Endothelial cell of umbilical vein (primary cell): ENCODE measurements at regions not wholly inside any gene's neighbourhood (a gene's known extent, or its start where the extent isn't known, plus 50 kb on each side); places are given as distances from the start of the nearest gene placed in this dataset.

ENCODE experiments used
- BruUV-seq: library from RNA; stranded (reverse); fragments of 400-500 nt; replicated peaks from 2 replicates; lab custom pipeline; 2021; lab: Mats Ljungman, UMichigan
- CTCF ChIA-PET: fragments of 300-600, 350-600 bp; sonication (Branson Sonifier 250); formaldehyde crosslinking; loops from one replicate; lab custom pipeline; 2021; ENCODE audit warnings: antibody characterized with exemption, inconsistent platforms; lab: Charles Lee
- POLR2A ChIA-PET: fragments of 300-600, 350-600 bp; sonication (Branson Sonifier 250); formaldehyde crosslinking; loops from one replicate; lab custom pipeline; 2021; ENCODE audit warnings: antibody characterized with exemption, inconsistent platforms; lab: Charles Lee
- DNase-seq: peaks from one replicate; pipeline ENCODE4 v3.0.0-alpha.2; 2011; ENCODE audit warnings: low read depth, low spot score
- FAIRE-seq: peaks from 2 replicates; lab custom pipeline; 2011; peaks lifted over from hg19 to GRCh38; lab: Jason Lieb, UNC
- H2AFZ ChIP-seq: 2 replicates; pipeline ENCODE4 v1.6.0; 2012; ENCODE audit warnings: low read depth, low read length, control low read depth, inconsistent platforms
- H3K27ac ChIP-seq: 2 replicates; pipeline ENCODE4 v1.5.1; 2011; ENCODE audit warnings: low read depth, mild to moderate bottlenecking, control low read depth, low read length, moderate library complexity; ENCODE audit not compliant: insufficient read depth
- H3K27me3 ChIP-seq, 2 experiments: 2 replicates each; pipeline versions ENCODE4 v1.6.0 to v1.6.1; 2011; ENCODE audit warnings: low read length in 2 of 2, mixed read lengths in 1 of 2; ENCODE audit not compliant: control insufficient read depth in 2 of 2, insufficient read depth in 2 of 2
- H3K36me3 ChIP-seq, 2 experiments: 2 replicates in 1 of 2; 3 replicates in 1 of 2; pipeline ENCODE4 v1.5.1; 2011; ENCODE audit warnings: low read length in 2 of 2, mild to moderate bottlenecking in 1 of 2, moderate library complexity in 1 of 2; ENCODE audit not compliant: control insufficient read depth in 2 of 2, insufficient read depth in 2 of 2; ENCODE audit errors: extremely low read depth in 1 of 2
- H3K4me1 ChIP-seq: 3 replicates; pipeline ENCODE4 v1.5.1; 2011; ENCODE audit warnings: mild to moderate bottlenecking, low read length; ENCODE audit not compliant: control insufficient read depth, insufficient read depth; ENCODE audit errors: extremely low read depth
- H3K4me2 ChIP-seq: 2 replicates; pipeline ENCODE4 v1.6.1; 2011; ENCODE audit warnings: low read length, control low read depth, mixed read lengths; ENCODE audit not compliant: insufficient read depth
- H3K4me3 ChIP-seq, 3 experiments: fragments of 200-600 bp in 1 of 3; sonication (generic), shearing (Covaris generic) in 1 of 3; replicated peaks in 1 of 3; 2 replicates each; pipeline ENCODE4 v1.5.1; 2011 to 2016; ENCODE audit warnings: control low read depth in 3 of 3, low read length in 3 of 3, mild to moderate bottlenecking in 2 of 3, inconsistent platforms in 1 of 3, low read depth in 1 of 3, moderate library complexity in 1 of 3; ENCODE audit not compliant: insufficient read depth in 1 of 3
- H3K79me2 ChIP-seq: 2 replicates; pipeline ENCODE4 v1.6.0; 2012; ENCODE audit warnings: low read length, inconsistent platforms; ENCODE audit not compliant: control insufficient read depth, insufficient read depth
- H3K9ac ChIP-seq: replicated peaks from 2 replicates; pipeline ENCODE3; 2011; ENCODE audit warnings: low read length, control low read depth; ENCODE audit not compliant: insufficient read depth; ENCODE audit errors: extremely low read depth
- H3K9me1 ChIP-seq: replicated peaks from 3 replicates; pipeline ENCODE4 v1.6.0; 2011; ENCODE audit warnings: mild to moderate bottlenecking, low read length; ENCODE audit not compliant: control insufficient read depth, insufficient read depth; ENCODE audit errors: extremely low read depth
- H3K9me3 ChIP-seq: replicated peaks from 2 replicates; pipeline ENCODE4 v1.5.1; 2012; ENCODE audit warnings: low read length, inconsistent platforms; ENCODE audit not compliant: control insufficient read depth, insufficient read depth
- H4K20me1 ChIP-seq: replicated peaks from 2 replicates; pipeline ENCODE3; 2011; ENCODE audit warnings: mild to moderate bottlenecking, low read length; ENCODE audit not compliant: control insufficient read depth, insufficient read depth; ENCODE audit errors: extremely low read depth
- CTCF ChIP-seq, 2 donors: IDR thresholded peaks; 1 replicate in 1 of 2; 2 replicates in 1 of 2; pipeline ENCODE4 v1.5.1; 2011; ENCODE audit warnings: low read length in 2 of 2, mild to moderate bottlenecking in 2 of 2, moderate library complexity in 2 of 2, control low read depth in 1 of 2, inconsistent platforms in 1 of 2, low read depth in 1 of 2; ENCODE audit not compliant: insufficient read depth in 1 of 2; ENCODE audit errors: extremely low read depth in 1 of 2
- EZH2 ChIP-seq: IDR thresholded peaks from 2 replicates; pipeline ENCODE4 v1.6.1; 2012; ENCODE audit warnings: borderline replicate concordance, low read depth, mild to moderate bottlenecking, moderate library complexity, low read length, inconsistent platforms; ENCODE audit not compliant: severe bottlenecking
- FOS ChIP-seq: IDR thresholded peaks from 2 replicates; pipeline ENCODE4 v1.6.1; 2011; ENCODE audit warnings: mild to moderate bottlenecking, low read length, moderate library complexity, borderline replicate concordance; ENCODE audit not compliant: insufficient read depth
- GATA2 ChIP-seq: IDR thresholded peaks from 2 replicates; pipeline ENCODE4 v1.7.0; 2011; ENCODE audit warnings: low read depth, mild to moderate bottlenecking, moderate library complexity, mixed read lengths, low read length; ENCODE audit not compliant: insufficient read length, insufficient read depth
- JUN ChIP-seq: IDR thresholded peaks from 2 replicates; pipeline ENCODE4 v1.6.1; 2011; ENCODE audit warnings: borderline replicate concordance, low read depth; ENCODE audit not compliant: insufficient read length, insufficient read depth
- MAX ChIP-seq: IDR thresholded peaks from 2 replicates; pipeline ENCODE4 v1.6.1; 2011; ENCODE audit not compliant: insufficient read depth, insufficient read length
- MYC ChIP-seq: IDR thresholded peaks from one replicate; pipeline ENCODE4 v1.6.1; 2011; ENCODE audit warnings: mild to moderate bottlenecking, low read depth, low read length
- POLR2A ChIP-seq: IDR thresholded peaks from 2 replicates; pipeline ENCODE4 v1.6.1; 2012; ENCODE audit warnings: low read depth, mild to moderate bottlenecking, control low read depth, low read length
- POLR2AphosphoS5 ChIP-seq: IDR thresholded peaks from 2 replicates; pipeline ENCODE4 v1.6.1; 2012; ENCODE audit warnings: low read depth, mild to moderate bottlenecking, control low read depth, low read length, moderate library complexity; ENCODE audit not compliant: insufficient read depth
- dilution Hi-C: fragments of 300-500 bp; cut with MboI; formaldehyde crosslinking; loops from one replicate; pipeline ENCODE4 v1.15.0; 2019; ENCODE audit warnings: low sequenced_read_pairs; ENCODE audit not compliant: extremely low pct_ligation_motif_present
- intact Hi-C: fragments of 100-400 bp; cut with micrococcal nuclease; formaldehyde crosslinking; loops from one replicate; pipeline ENCODE4 v1.10.0; 2022

GRCh38 chr16:73280388-73280787 is 232.5 kb upstream of the ZFHX3 start:
- no TSS peak for BruUV-seq
- no peak for FAIRE-seq
- dilution Hi-C loops = no loop called here

More at GRCh38 chr16:73280388-73280787, 232.5 kb upstream of the ZFHX3 start:
- H4K20me1 ChIP-seq = no peaks in the 10 kb centered on the region
- H3K4me1 ChIP-seq = no peaks in the 10 kb centered on the region
- no peak overlapping the region for H3K4me3 ChIP-seq
- H3K79me2 ChIP-seq = no peaks in the 10 kb centered on the region
- no peak overlapping the region for H3K27ac ChIP-seq
- H3K36me3 ChIP-seq = no peaks in the 10 kb centered on the region
- H3K9ac ChIP-seq = no peak overlapping the region
- H3K27me3 ChIP-seq = no peaks in the 10 kb centered on the region
- ChIA-PET POLR2A (no interaction called here), CTCF (no interaction called here)
- no peaks in the 10 kb centered on the region for H3K9me1 ChIP-seq
- DNase-seq = no peak
- intact Hi-C loops = no loop called here
- TF ChIP-seq MAX (no peak), POLR2A (no peak), CTCF (IDR thresholded peaks at IDR 0.05; ENCODE audit: extremely low read depth in 1 of 2, insufficient read depth in 1 of 2, low read depth in 1 of 2, low read length in 2 of 2) (no peak), EZH2 (no peak), GATA2 (no peak), POLR2AphosphoS5 (no peak), MYC (no peak), FOS (peak; percentile 23), JUN (no peak)
- H3K4me2 ChIP-seq = no peak overlapping the region
- no peaks in the 10 kb centered on the region for H3K9me3 ChIP-seq
- no peak overlapping the region for H2AFZ ChIP-seq
